ENCODE measurements at regions not wholly inside any gene's neighbourhood (a gene's known extent, or its start where the extent isn't known, plus 50 kb on each side); places are given as distances from the start of the nearest gene placed in this dataset.

GRCh38 chr2:122669627-122670026 is 914.2 kb downstream of the TSN start:
- TF ChIP-seq CTCF (IDR thresholded peaks at IDR 0.05) (no peak), POLR2A (IDR thresholded peaks at IDR 0.05) (no peak)

All from esophagus squamous epithelium (tissue), 4 donors.